SJCRH30 (cell line): ENCODE measurements at regions not wholly inside any gene's neighbourhood (a gene's known extent, or its start where the extent isn't known, plus 50 kb on each side); places are given as distances from the start of the nearest gene placed in this dataset.

Experiments used
- DNase-seq, 2 experiments: peaks; one replicate each; pipeline ENCODE4 v3.0.0-alpha.2; 2015 to 2020
- H3K27ac ChIP-seq: fragments of 250-450 bp; sonication (Bioruptor Pico); 2 replicates; pipeline ENCODE4 v1.5.1; 2020; ENCODE audit warnings: mild to moderate bottlenecking, moderate library complexity
- H3K27me3 ChIP-seq: fragments of 250-450 bp; sonication (Bioruptor Pico); 2 replicates; pipeline ENCODE4 v1.5.1; 2020; ENCODE audit warnings: mild to moderate bottlenecking, moderate library complexity
- H3K36me3 ChIP-seq: fragments of 250-450 bp; sonication (Bioruptor Pico); 2 replicates; pipeline ENCODE4 v1.5.1; 2020; ENCODE audit warnings: mild to moderate bottlenecking, moderate library complexity
- H3K4me1 ChIP-seq: fragments of 250-450 bp; sonication (Bioruptor Pico); 2 replicates; pipeline ENCODE4 v1.5.1; 2020; ENCODE audit warnings: mild to moderate bottlenecking, moderate library complexity
- H3K4me3 ChIP-seq: fragments of 250-450 bp; sonication (Bioruptor Pico); 2 replicates; pipeline ENCODE4 v1.5.1; 2020; ENCODE audit warnings: mild to moderate bottlenecking, moderate library complexity
- H3K9me3 ChIP-seq: fragments of 250-450 bp; sonication (Bioruptor Pico); replicated peaks from 2 replicates; pipeline ENCODE4 v1.5.1; 2020; ENCODE audit warnings: mild to moderate bottlenecking, moderate library complexity

DNA sequence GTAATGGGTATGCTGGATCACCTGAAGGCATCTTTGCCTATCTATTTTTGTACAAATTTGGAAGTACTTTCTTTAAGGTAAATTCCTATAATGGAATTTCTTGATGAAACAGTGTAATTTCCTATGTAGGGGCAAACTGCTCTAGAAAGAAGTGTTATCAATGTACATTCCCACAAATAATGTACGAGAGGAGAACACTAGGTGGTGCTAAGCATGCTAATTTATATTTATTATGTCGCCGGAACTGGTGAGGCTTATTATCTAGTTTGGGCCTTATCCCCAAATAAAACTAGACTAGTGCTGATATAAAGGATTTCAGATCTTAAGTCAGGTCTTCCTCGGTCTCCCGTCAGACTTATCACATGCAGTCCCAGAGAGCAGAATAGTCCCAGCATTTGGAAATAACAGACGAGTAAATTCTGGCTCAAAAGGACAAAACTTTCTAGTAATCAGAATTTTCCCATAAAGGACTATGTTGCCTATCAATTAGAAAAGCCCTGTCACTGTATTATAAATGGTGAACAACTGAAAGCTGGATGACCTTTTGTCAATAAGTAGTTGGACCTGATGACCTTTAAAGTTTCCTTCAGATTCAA is 86.9 kb upstream of the RBBP8 start:
- peak in 1 of 2 experiments; percentile 9 for DNase-seq
- no peaks in the 10 kb centered on the region for H3K27me3 ChIP-seq

DNA sequence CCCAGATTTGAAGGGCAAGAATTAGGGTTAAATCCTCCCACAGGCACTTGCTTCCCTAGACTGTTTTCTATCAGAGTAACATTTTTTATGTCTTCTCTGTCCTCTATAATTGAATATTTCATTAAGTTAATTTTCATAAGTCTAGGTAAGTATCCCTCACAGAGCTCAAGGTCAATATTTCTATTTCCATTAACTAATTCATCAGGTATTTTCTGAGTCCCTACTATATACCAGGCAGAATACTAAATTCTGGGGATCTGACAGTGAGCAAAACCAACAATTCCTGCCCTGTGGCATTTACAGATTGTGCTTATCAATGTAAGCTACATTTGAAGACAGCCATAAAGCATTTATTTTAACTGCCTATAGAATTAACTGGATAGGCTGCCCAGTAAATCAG is 86.4 kb upstream of the RBBP8 start:
- Histone ChIP-seq H3K9me3 (no peaks in the 10 kb centered on the region), H3K27me3 (no peaks in the 10 kb centered on the region), H3K27ac (no peak overlapping the region), H3K36me3 (no peaks in the 10 kb centered on the region), H3K4me3 (no peak overlapping the region), H3K4me1 (no peaks in the 10 kb centered on the region)
- no peak for DNase-seq

More for the DNA sequence above, 86.9 kb upstream of the RBBP8 start:
- Histone ChIP-seq H3K9me3 (no peaks in the 10 kb centered on the region), H3K36me3 (no peaks in the 10 kb centered on the region), H3K4me1 (no peaks in the 10 kb centered on the region), H3K4me3 (no peak overlapping the region), H3K27ac (no peak overlapping the region)

DNA sequence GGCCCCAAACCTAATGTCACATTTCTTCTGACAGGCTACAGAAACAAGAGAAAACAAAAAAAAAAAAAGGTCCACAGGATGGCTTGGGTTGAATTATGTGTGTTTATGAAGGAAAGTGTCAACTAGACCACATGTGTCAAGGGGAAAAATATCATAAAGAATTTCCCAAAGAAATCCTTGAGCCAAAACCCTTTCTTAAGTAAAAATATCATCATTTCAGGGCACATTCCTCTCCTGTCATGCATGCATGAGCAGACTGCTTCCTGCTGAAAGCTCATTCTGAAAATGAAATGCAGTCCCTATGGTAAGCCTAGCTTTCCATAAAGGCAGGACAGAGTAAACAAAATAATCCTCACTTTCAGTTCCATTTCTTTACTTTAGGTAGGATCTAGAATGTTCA is 85.7 kb upstream of the RBBP8 start:
- no peaks in the 10 kb centered on the region for H3K36me3 ChIP-seq
- H3K4me1 ChIP-seq: no peaks in the 10 kb centered on the region
- no peaks in the 10 kb centered on the region for H3K9me3 ChIP-seq
- H3K27ac ChIP-seq: no peak overlapping the region
- no peak for DNase-seq
- no peak overlapping the region for H3K4me3 ChIP-seq
- H3K27me3 ChIP-seq: no peaks in the 10 kb centered on the region

DNA sequence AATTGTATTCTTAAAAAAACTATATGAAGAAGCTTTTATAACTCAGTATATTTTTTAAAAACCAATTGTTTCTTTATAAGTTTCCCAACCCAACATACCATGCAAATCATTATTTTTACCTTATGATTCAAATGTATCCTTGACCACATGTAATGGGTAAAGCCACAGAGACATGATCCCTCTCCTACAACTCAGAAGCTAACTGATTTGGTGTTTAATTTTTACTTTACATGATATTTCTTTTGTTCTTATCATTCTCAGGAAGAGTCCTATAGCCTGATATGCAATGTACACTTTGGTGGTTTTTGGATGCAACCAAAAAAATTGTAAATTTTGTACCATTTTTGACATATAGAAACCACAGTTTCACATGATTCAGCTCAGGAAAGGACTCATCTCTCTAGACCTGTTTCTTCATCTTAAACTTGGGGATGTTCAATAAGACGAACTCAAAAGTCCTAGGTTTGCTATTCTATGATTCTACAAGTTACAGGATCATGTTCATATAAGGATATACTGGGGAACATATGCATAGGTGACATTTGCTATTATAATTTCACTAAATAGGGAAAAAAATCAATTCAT is 85.2 kb upstream of the RBBP8 start:
- Histone ChIP-seq H3K4me1 (no peaks in the 10 kb centered on the region), H3K27me3 (no peaks in the 10 kb centered on the region), H3K36me3 (no peaks in the 10 kb centered on the region), H3K27ac (no peak overlapping the region), H3K9me3 (no peaks in the 10 kb centered on the region), H3K4me3 (no peak overlapping the region)
- DNase-seq: no peak

DNA sequence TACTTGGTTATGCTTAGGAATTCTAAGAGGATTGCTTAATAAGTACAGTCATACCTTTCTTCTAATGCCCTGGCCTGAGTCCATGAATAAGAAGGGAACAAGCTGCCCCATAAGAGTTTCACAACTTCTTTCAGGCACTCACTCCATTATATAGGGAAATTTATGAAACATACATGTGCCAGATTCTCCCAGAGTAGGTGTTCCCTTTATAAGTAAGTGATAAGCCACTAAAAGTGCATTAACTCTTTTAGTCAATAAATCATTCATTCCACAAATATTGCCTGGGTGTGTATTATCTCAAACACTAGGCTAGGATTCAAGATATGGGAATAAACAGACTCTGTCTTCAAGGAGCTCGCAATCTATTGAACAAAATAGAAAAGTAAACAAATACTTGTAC is 84.5 kb upstream of the RBBP8 start:
- no peak overlapping the region for H3K27ac ChIP-seq
- DNase-seq: no peak
- H3K27me3 ChIP-seq: no peaks in the 10 kb centered on the region
- no peaks in the 10 kb centered on the region for H3K9me3 ChIP-seq
- no peaks in the 10 kb centered on the region for H3K4me1 ChIP-seq
- H3K4me3 ChIP-seq: no peak overlapping the region
- no peaks in the 10 kb centered on the region for H3K36me3 ChIP-seq

DNA sequence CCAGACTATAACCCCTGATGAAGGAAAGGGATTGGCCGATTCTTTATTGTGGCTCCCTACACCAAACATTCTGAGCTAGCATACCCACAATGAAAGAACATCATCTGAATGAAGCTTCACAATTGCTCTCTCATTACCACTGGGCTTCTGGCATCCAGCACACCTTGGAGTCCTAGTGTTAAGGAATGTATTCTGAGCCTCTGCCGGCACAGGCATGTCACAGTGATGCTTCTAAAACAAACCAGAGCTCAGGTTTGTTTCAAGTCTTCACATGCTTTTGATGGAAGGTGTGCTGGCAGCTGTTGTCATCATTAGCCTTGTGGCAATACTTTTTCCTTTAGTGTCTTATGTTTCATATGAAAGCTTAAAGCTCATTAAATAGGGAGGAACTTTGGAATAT is 76.3 kb upstream of the RBBP8 start:
- Histone ChIP-seq H3K27ac (no peak overlapping the region), H3K4me1 (no peaks in the 10 kb centered on the region), H3K9me3 (no peaks in the 10 kb centered on the region), H3K4me3 (no peak overlapping the region), H3K36me3 (no peaks in the 10 kb centered on the region), H3K27me3 (no peaks in the 10 kb centered on the region)
- DNase-seq: no peak

DNA sequence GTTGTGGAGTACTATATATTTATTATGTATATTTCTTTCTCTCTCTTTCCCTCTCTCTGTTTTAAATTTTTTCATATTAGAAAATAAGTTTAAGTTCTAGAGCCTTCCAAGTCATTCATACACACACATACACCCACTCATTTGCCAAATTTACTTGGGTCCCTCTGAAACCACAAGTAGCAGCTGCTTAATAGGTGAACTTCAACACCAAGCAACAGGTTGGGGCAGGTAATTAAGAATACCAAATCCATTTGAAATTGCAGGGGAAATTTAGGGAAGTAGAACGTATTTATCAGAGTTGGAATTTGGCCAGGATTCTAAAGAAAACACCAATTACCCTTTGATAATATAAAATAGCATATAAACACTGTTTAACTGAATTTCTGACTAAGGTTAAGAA is 75.0 kb upstream of the RBBP8 start:
- DNase-seq: no peak
- H3K9me3 ChIP-seq: no peaks in the 10 kb centered on the region
- no peak overlapping the region for H3K4me3 ChIP-seq
- no peaks in the 10 kb centered on the region for H3K36me3 ChIP-seq
- no peak overlapping the region for H3K27ac ChIP-seq
- no peaks in the 10 kb centered on the region for H3K4me1 ChIP-seq
- no peaks in the 10 kb centered on the region for H3K27me3 ChIP-seq

DNA sequence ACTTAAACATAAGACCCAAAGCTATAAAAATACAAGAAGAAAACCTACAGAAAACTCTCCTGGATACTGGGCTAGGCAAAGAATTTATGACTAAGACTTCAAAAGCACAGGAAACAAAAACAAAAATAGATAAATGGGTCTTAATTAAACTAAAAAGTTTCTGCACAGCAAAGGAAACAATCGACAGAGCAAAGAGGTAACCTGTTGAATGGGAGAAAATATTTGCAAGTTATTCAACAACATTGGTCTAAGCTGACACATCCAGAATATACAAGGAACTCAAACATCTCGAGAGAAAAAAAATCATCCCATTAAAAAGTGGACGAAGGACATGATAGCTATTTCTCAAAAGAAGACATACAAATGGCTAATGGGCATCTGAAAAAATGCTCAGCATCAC is 72.3 kb upstream of the RBBP8 start:
- no peaks in the 10 kb centered on the region for H3K9me3 ChIP-seq
- no peaks in the 10 kb centered on the region for H3K27me3 ChIP-seq
- no peak overlapping the region for H3K4me3 ChIP-seq
- H3K27ac ChIP-seq: no peak overlapping the region
- DNase-seq: no peak
- H3K36me3 ChIP-seq: no peaks in the 10 kb centered on the region
- H3K4me1 ChIP-seq: no peaks in the 10 kb centered on the region

DNA sequence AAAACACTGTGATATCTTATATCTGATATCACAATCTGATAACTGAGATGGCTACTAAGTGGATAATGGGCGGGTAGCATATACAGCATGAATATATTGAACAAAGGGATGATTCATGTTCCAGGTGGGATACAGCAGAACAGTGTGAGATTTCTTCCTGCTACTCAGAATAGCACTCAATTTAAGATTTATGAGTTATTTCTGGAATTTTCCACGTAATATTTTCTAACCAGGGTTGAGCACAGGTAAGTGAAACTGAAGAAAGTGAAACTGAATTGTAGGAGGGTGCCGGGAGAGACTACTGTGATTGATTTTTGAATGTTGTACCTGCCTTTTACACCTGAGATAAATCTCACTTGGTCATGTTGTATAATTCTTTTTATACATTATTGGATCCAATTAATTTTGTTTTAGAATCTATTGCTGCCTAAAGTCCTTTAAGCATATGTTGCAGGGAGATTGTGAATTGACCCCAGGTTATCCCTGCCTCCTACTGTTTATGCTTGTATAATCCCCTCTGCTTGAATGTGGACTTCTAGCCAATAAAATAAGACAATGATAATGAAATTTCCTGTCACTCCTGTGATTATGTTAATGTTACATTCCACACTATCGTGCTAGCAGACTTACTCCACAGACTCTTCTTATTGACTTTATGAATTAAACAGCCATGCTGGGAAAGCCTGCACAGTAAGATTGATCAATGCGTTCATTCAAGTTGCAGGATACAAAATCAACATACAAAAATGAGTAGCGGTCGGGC is 67.6 kb upstream of the RBBP8 start:
- Histone ChIP-seq H3K9me3 (no peaks in the 10 kb centered on the region), H3K4me1 (no peaks in the 10 kb centered on the region), H3K36me3 (no peaks in the 10 kb centered on the region), H3K27ac (no peak overlapping the region), H3K4me3 (no peak overlapping the region), H3K27me3 (no peaks in the 10 kb centered on the region)
- no peak for DNase-seq

DNA sequence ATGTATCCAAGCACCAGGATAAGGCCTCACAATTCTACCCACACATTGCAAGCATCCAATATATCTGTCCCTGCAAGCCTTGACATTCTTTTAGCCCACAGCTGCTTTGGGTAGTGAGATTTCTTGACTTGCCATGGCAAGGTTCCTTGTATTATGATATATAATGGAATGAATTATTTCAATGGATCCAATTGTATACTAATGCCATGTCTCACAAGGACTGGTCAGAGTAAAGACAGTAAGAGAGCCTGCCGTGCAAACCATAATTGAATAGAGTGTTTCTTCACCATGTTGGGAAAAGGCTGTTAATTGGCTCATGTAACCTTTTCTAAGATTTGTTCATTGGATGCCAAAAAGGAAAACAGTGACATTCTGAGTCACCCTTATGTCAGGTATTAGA is 64.3 kb upstream of the RBBP8 start:
- no peaks in the 10 kb centered on the region for H3K36me3 ChIP-seq
- no peaks in the 10 kb centered on the region for H3K9me3 ChIP-seq
- H3K27ac ChIP-seq: no peak overlapping the region
- H3K4me1 ChIP-seq: no peaks in the 10 kb centered on the region
- no peaks in the 10 kb centered on the region for H3K27me3 ChIP-seq
- no peak overlapping the region for H3K4me3 ChIP-seq
- DNase-seq: no peak

DNA sequence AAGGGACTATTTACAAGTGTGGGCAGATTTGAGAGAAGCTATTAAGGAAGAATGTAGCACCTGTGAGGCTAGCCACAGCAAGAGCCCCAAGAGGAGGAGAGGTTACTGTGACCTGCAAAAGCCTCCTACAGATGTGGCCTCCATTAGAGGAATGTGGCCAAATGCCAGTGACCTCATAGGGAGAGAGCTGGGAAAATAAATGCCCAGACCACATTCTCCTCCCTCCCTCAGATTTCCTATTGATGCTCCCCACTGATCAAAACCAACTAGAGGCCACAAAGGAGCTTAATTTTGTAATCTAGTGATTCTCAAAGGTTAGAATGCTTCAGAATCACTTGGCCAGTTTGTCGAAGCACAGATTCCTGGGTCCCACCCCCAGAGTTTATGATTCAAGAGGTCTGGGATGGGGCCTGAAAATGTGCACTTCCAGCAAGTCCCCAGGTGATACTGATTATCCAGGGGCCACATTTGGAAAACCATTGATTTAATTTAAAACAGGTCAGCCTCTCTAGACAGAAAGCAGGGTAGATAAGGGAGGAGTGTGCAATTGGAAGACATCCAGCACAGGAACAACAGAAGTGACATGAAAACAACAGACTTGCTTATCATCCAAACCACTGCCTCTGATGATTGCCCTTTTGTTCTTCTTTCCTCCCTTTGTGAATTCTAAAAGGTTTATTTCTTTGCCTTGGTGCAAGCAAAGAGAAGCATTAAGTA is 61.2 kb upstream of the RBBP8 start:
- Histone ChIP-seq H3K36me3 (no peaks in the 10 kb centered on the region), H3K27ac (no peak overlapping the region), H3K9me3 (no peaks in the 10 kb centered on the region), H3K27me3 (no peaks in the 10 kb centered on the region), H3K4me1 (no peaks in the 10 kb centered on the region), H3K4me3 (no peak overlapping the region)
- DNase-seq: peak; percentile 16 to 27

DNA sequence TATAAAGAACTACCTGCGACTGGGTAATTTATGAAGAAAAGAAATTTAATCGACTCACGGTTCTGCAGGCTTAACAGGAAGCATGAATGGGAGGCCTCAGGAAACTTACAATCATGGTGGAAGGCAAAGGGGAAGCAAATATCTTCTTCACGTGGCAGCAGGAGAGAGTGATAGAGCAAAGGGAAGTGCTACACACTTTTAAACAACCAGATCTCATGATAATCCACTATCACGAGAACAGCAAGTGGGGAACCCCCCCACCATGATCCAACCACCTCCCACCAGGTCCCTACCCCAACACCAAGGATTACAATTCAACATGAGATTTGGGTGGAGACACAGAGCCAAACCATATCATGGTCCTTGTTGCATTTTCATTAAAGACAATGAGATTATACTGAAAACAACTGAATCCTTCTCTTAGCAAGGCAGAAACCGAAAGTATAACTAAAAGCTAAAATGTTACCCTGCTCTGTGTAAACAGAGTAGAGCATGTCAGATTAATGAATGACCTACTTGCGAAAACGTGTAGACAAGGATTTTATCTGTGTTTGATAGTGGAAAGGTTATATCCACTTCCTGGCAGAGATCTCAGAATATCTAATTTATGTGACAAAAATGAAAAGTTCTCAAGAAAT is 60.1 kb upstream of the RBBP8 start:
- no peaks in the 10 kb centered on the region for H3K4me1 ChIP-seq
- no peak for DNase-seq
- H3K4me3 ChIP-seq: no peak overlapping the region
- H3K27ac ChIP-seq: no peak overlapping the region
- no peaks in the 10 kb centered on the region for H3K36me3 ChIP-seq
- no peaks in the 10 kb centered on the region for H3K9me3 ChIP-seq
- no peaks in the 10 kb centered on the region for H3K27me3 ChIP-seq

DNA sequence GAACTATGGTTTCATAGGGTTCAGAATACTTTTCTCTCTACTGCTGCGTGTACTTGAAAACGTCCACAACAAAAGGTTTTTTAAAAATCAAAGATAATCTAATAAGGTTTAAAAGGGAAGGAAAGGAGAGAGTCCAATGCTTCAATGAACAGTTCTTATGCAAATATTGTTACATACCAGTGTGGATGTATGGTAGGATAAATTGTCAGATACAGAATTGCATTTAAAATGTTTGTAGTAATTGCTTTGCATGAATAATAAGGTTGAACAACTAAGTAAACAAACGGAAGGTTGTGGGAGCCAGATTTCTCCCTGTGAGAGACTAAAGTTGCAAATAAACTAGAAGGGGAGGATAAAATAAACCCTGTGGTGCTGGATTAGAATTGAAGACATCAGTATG is 53.8 kb upstream of the RBBP8 start:
- H3K4me3 ChIP-seq: no peak overlapping the region
- no peaks in the 10 kb centered on the region for H3K9me3 ChIP-seq
- DNase-seq: no peak
- H3K4me1 ChIP-seq: no peaks in the 10 kb centered on the region
- no peaks in the 10 kb centered on the region for H3K36me3 ChIP-seq
- no peaks in the 10 kb centered on the region for H3K27me3 ChIP-seq
- H3K27ac ChIP-seq: no peak overlapping the region

DNA sequence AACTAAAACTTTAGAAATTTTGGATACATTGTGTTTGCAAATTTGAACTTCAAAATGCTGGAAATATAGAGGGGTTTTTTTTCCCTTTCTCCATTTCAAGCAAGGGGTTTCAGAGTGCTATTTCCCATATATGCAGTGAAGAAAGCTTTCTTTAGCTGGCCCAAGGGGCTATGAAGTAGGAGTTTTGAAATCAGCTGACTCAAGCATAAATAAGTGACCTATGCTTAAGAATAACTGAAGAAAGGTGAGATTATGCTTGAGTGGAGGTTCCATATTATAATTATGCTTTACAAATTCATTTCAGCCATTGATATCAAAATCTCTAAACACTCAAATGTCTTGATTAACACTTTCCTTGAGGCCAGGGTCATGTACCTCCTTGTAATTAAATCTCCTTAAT is 51.0 kb upstream of the RBBP8 start:
- H3K4me3 ChIP-seq: no peak overlapping the region
- no peak for DNase-seq

DNA sequence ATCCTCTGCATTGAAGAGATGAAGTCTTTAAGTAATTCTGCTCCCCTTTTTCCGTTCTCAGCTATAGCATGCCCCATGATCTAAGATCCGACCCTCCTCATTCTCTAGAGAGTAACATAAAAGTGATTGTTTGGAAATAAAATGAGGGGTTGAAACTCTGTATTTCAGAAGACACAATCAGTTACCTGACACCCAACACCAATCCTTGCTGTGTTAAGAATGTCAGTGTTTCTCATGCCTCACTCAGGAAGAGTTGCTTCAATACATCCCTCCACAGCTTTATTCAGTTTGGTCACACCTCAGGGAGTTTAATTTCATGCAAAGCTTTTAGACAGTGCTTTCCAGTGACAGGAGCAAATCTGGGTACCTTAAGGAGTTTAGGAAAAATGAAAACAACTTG is 49.9 kb upstream of the RBBP8 start:
- Histone ChIP-seq H3K36me3 (no peaks in the 10 kb centered on the region), H3K27ac (no peak overlapping the region), H3K4me3 (no peak overlapping the region), H3K27me3 (no peaks in the 10 kb centered on the region), H3K4me1 (no peaks in the 10 kb centered on the region), H3K9me3 (no peaks in the 10 kb centered on the region)
- no peak for DNase-seq

More for the DNA sequence above, 51.0 kb upstream of the RBBP8 start:
- no peaks in the 10 kb centered on the region for H3K27me3 ChIP-seq
- no peaks in the 10 kb centered on the region for H3K36me3 ChIP-seq
- no peaks in the 10 kb centered on the region for H3K9me3 ChIP-seq
- H3K27ac ChIP-seq: no peak overlapping the region
- no peaks in the 10 kb centered on the region for H3K4me1 ChIP-seq
